WTC11 (cell line): ENCODE measurements at regions not wholly inside any gene's neighbourhood (a gene's known extent, or its start where the extent isn't known, plus 50 kb on each side); places are given as distances from the start of the nearest gene placed in this dataset.

ENCODE experiments used
- ATAC-seq: fragments of 200-7000 bp; cut with Tn5 transposase; 2 replicates; pipeline ENCODE4 v1.10.0; 2021; ENCODE audit warnings: mild to moderate bottlenecking, moderate library complexity
- CTCF ChIA-PET: fragments of 300-600 bp; sonication (Branson Sonifier 250); formaldehyde crosslinking; loops from one replicate; lab custom pipeline; 2021; ENCODE audit warnings: antibody characterized with exemption; lab: Charles Lee
- POLR2A ChIA-PET: fragments of 350-600 bp; sonication (Branson Sonifier 250); formaldehyde crosslinking; loops from one replicate; lab custom pipeline; 2021; ENCODE audit warnings: antibody characterized with exemption; lab: Charles Lee
- DNase-seq: peaks from one replicate; pipeline ENCODE4 v3.0.0; 2021; ENCODE audit warnings: low spot score
- H3K27ac Mint-ChIP-seq: 2 replicates; pipeline ENCODE4 v1.8.0; 2021; ENCODE audit warnings: mixed read lengths
- H3K27me3 Mint-ChIP-seq: 2 replicates; pipeline ENCODE4 v1.8.0; 2021; ENCODE audit warnings: low read depth, mild to moderate bottlenecking, moderate library complexity, mixed read lengths
- H3K36me3 Mint-ChIP-seq: 2 replicates; pipeline ENCODE4 v1.8.0; 2021; ENCODE audit warnings: mixed read lengths
- H3K4me1 Mint-ChIP-seq: 2 replicates; pipeline ENCODE4 v1.8.0; 2022; ENCODE audit warnings: mixed read lengths
- H3K4me3 Mint-ChIP-seq: 2 replicates; pipeline ENCODE4 v1.8.0; 2021; ENCODE audit warnings: mild to moderate bottlenecking, moderate library complexity, mixed read lengths
- H3K9me3 Mint-ChIP-seq: 2 replicates; pipeline ENCODE4 v1.8.0; 2021; ENCODE audit warnings: mixed read lengths
- ATF3 ChIP-seq: sonication (generic); formaldehyde crosslinking; conservative IDR thresholded peaks from 2 replicates; pipeline ENCODE4 v1.8.1; 2022; ENCODE audit warnings: mild to moderate bottlenecking, missing genetic modification reagents
- CBFB ChIP-seq: sonication (generic); formaldehyde crosslinking; IDR thresholded peaks from 2 replicates; pipeline ENCODE4 v1.8.1; 2022; ENCODE audit warnings: mild to moderate bottlenecking, low read depth, missing genetic modification reagents
- CREB1 ChIP-seq: sonication (generic); formaldehyde crosslinking; IDR thresholded peaks from 2 replicates; pipeline ENCODE4 v1.8.0; 2023; ENCODE audit warnings: mild to moderate bottlenecking, missing genetic modification reagents
- E2F1 ChIP-seq: sonication (generic); formaldehyde crosslinking; IDR thresholded peaks from 2 replicates; pipeline ENCODE4 v1.8.0; 2022; ENCODE audit warnings: mild to moderate bottlenecking, missing genetic modification reagents
- E2F5 ChIP-seq: sonication (generic); formaldehyde crosslinking; IDR thresholded peaks from 2 replicates; pipeline ENCODE4 v1.8.1; 2022; ENCODE audit warnings: mild to moderate bottlenecking, moderate library complexity, missing genetic modification reagents
- ERG ChIP-seq: fragments of 250-450 bp; sonication (Bioruptor Pico); IDR thresholded peaks from 2 replicates; pipeline ENCODE4 v1.8.0; 2021; ENCODE audit warnings: mild to moderate bottlenecking
- HMGA2 ChIP-seq: fragments of 250-450 bp; sonication (Bioruptor Pico); IDR thresholded peaks from 2 replicates; pipeline ENCODE4 v1.4.0; 2021; ENCODE audit warnings: mild to moderate bottlenecking, moderate library complexity
- KAT7 ChIP-seq: sonication (generic); formaldehyde crosslinking; IDR thresholded peaks from 2 replicates; pipeline ENCODE4 v1.8.1; 2023; ENCODE audit warnings: missing genetic modification reagents, mild to moderate bottlenecking, borderline replicate concordance
- SOX15 ChIP-seq: fragments of 250-450 bp; sonication (Bioruptor Pico); IDR thresholded peaks from 2 replicates; pipeline ENCODE4 v1.9.0; 2021; ENCODE audit warnings: mild to moderate bottlenecking
- TP53 ChIP-seq: sonication (generic); formaldehyde crosslinking; IDR thresholded peaks from 2 replicates; pipeline ENCODE4 v1.8.1; 2023; ENCODE audit warnings: mild to moderate bottlenecking, missing genetic modification reagents
- ZBTB43 ChIP-seq: sonication (generic); formaldehyde crosslinking; IDR thresholded peaks from 2 replicates; pipeline ENCODE4 v1.8.1; 2023; ENCODE audit warnings: mild to moderate bottlenecking, missing genetic modification reagents
- ZNF317 ChIP-seq: sonication (generic); formaldehyde crosslinking; IDR thresholded peaks from 2 replicates; pipeline ENCODE4 v1.8.1; 2023; ENCODE audit warnings: low read depth, mild to moderate bottlenecking, moderate library complexity, missing genetic modification reagents, borderline replicate concordance
- ZNF671 ChIP-seq: fragments of 250-450 bp; sonication (Bioruptor Pico); IDR thresholded peaks from 2 replicates; pipeline ENCODE4 v1.8.0; 2021; ENCODE audit warnings: mild to moderate bottlenecking
- TF ChIP-seq, protein P1 (sequence below): sonication (generic); formaldehyde crosslinking; IDR thresholded peaks from 2 replicates; pipeline ENCODE4 v1.8.0; 2022; ENCODE audit warnings: missing genetic modification reagents
- TF ChIP-seq, protein P2 (sequence below): fragments of 200-600 bp; IDR thresholded peaks from 2 replicates; pipeline ENCODE4 v1.8.0; 2022; ENCODE audit warnings: antibody characterized with exemption

DNA sequence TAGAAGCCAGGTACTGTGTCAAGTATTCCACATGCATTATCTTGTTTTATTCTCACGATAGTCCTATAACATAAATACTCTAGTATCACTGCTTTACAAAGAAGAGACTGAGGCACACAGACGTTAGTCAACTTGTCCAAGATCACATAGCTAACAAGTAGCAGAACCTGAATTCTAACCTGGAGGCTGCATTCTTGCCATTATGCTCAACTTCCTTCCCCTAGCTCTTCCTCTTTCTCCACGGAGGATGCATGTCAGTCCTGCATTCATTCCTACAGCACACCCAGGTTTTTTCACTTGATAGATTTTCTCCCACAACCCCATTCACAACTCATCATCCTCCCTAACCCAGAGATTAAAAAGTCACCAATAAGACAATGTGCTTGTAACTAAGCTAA lies 388.5 kb upstream of the NFE2L3 start:
- no peaks in the 10 kb centered on the region; the same call in 1 of the 2 replicates for H3K27me3 Mint-ChIP-seq
- POLR2A ChIA-PET = interaction anchor here (0.6 kb wide), 1 partner anchor 17 kb away, joined by 3 read pairs; no protein-coding TSS in a partner anchor
- peaks cover 7% of the 10 kb centered on the region; the same call in 1 of the 2 replicates for H3K9me3 Mint-ChIP-seq
- TF ChIP-seq KAT7 (CRISPR knock-in tag) (no peak), ZNF317 (CRISPR knock-in tag) (no peak), E2F5 (CRISPR knock-in tag) (no peak), ERG (CRISPR knock-in tag) (no peak), ZBTB43 (CRISPR knock-in tag) (no peak), TP53 (CRISPR knock-in tag) (no peak), ATF3 (CRISPR knock-in tag) (no peak), HMGA2 (CRISPR knock-in tag) (no peak), ZNF671 (CRISPR knock-in tag) (no peak), CBFB (CRISPR knock-in tag) (no peak), CREB1 (no peak), SOX15 (CRISPR knock-in tag) (no peak), E2F1 (no peak)
- TF ChIP-seq, protein P1, sequence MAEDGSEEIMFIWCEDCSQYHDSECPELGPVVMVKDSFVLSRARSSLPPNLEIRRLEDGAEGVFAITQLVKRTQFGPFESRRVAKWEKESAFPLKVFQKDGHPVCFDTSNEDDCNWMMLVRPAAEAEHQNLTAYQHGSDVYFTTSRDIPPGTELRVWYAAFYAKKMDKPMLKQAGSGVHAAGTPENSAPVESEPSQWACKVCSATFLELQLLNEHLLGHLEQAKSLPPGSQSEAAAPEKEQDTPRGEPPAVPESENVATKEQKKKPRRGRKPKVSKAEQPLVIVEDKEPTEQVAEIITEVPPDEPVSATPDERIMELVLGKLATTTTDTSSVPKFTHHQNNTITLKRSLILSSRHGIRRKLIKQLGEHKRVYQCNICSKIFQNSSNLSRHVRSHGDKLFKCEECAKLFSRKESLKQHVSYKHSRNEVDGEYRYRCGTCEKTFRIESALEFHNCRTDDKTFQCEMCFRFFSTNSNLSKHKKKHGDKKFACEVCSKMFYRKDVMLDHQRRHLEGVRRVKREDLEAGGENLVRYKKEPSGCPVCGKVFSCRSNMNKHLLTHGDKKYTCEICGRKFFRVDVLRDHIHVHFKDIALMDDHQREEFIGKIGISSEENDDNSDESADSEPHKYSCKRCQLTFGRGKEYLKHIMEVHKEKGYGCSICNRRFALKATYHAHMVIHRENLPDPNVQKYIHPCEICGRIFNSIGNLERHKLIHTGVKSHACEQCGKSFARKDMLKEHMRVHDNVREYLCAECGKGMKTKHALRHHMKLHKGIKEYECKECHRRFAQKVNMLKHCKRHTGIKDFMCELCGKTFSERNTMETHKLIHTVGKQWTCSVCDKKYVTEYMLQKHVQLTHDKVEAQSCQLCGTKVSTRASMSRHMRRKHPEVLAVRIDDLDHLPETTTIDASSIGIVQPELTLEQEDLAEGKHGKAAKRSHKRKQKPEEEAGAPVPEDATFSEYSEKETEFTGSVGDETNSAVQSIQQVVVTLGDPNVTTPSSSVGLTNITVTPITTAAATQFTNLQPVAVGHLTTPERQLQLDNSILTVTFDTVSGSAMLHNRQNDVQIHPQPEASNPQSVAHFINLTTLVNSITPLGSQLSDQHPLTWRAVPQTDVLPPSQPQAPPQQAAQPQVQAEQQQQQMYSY = no peak
- TF ChIP-seq, protein P2, sequence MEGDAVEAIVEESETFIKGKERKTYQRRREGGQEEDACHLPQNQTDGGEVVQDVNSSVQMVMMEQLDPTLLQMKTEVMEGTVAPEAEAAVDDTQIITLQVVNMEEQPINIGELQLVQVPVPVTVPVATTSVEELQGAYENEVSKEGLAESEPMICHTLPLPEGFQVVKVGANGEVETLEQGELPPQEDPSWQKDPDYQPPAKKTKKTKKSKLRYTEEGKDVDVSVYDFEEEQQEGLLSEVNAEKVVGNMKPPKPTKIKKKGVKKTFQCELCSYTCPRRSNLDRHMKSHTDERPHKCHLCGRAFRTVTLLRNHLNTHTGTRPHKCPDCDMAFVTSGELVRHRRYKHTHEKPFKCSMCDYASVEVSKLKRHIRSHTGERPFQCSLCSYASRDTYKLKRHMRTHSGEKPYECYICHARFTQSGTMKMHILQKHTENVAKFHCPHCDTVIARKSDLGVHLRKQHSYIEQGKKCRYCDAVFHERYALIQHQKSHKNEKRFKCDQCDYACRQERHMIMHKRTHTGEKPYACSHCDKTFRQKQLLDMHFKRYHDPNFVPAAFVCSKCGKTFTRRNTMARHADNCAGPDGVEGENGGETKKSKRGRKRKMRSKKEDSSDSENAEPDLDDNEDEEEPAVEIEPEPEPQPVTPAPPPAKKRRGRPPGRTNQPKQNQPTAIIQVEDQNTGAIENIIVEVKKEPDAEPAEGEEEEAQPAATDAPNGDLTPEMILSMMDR = no peak
- TF ChIP-seq, all 79 proteins: peak for 0
- Mint-ChIP-seq H3K4me3 (no peak overlapping the region), H3K27ac (no peak overlapping the region), H3K4me1 (peaks cover 35% of the 10 kb centered on the region), H3K36me3 (peaks cover 2% of the 10 kb centered on the region)
- ATAC-seq (no peak), DNase-seq (no peak)
- CTCF ChIA-PET = interaction anchor here (0.8 kb wide), 1 partner anchor 88 kb away, joined by 3 read pairs; no protein-coding TSS in a partner anchor
